Cardiac fibroblast (primary cell): ENCODE measurements at regions not wholly inside any gene's neighbourhood (a gene's known extent, or its start where the extent isn't known, plus 50 kb on each side); places are given as distances from the start of the nearest gene placed in this dataset.

Experiments
- DNase-seq, 2 donors: peaks; one replicate each; pipeline versions ENCODE4 v3.0.0 to v3.0.0-alpha.2; 2010; ENCODE audit warnings: low read depth in 2 of 2
- H3K4me3 ChIP-seq, 2 donors: replicated peaks in 1 of 2; 1 replicate in 1 of 2; 2 replicates in 1 of 2; pipeline ENCODE4 v1.5.1; 2011; ENCODE audit warnings: low read depth in 2 of 2, low read length in 2 of 2, mild to moderate bottlenecking in 2 of 2, moderate library complexity in 1 of 2
- TF ChIP-seq, protein P1 (sequence below): IDR thresholded peaks from one replicate; pipeline ENCODE4 v1.5.1; 2011; ENCODE audit warnings: low read depth, mild to moderate bottlenecking, low read length, inconsistent platforms

DNA sequence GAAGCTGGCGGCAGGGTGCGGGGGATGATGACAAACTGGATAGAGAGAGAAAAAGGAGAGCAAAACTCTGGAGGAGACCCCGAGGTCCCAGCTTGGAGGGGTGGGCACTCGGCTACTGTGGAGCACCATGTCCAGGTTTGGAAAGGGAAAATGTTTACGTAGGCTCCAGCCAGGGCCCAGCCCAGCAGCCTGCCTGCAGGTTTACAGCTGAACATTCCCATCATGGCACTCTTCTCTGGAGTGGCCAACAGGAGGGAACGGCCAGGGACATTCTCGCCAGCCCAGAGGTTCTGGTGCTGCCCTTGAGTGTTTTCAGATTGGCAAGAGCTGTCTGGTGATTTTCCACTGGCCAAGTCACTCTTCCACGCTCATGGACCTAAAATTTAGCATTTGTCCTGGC lies 262.9 kb upstream of the TCF4 start:
- no peak overlapping the region for H3K4me3 ChIP-seq
- DNase-seq, result no peak
- TF ChIP-seq, protein P1, sequence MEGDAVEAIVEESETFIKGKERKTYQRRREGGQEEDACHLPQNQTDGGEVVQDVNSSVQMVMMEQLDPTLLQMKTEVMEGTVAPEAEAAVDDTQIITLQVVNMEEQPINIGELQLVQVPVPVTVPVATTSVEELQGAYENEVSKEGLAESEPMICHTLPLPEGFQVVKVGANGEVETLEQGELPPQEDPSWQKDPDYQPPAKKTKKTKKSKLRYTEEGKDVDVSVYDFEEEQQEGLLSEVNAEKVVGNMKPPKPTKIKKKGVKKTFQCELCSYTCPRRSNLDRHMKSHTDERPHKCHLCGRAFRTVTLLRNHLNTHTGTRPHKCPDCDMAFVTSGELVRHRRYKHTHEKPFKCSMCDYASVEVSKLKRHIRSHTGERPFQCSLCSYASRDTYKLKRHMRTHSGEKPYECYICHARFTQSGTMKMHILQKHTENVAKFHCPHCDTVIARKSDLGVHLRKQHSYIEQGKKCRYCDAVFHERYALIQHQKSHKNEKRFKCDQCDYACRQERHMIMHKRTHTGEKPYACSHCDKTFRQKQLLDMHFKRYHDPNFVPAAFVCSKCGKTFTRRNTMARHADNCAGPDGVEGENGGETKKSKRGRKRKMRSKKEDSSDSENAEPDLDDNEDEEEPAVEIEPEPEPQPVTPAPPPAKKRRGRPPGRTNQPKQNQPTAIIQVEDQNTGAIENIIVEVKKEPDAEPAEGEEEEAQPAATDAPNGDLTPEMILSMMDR, result no peak

GRCh38 chr18:55849391-55849790 lies 261.4 kb upstream of the TCF4 start:
- no peak overlapping the region for H3K4me3 ChIP-seq
- TF ChIP-seq, protein P1, result no peak
- DNase-seq, result no peak

DNA sequence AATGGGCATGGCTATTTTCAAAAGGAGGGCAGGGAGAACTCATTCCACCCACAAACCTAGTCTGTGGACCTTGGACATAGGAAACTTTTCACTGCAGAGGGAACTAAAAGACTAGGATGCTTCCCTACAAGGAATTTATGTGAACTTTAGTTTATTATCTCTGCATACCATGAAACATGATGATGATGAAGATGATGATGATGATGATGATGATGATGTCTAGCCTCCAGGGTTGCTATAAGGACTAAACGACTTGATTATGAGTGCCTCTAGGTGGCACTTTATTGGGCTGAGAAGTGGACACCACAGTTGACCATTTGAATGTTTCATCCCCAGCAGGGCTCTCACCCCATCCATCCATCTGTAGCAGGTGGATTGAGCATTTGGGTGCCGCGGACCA lies 260.0 kb upstream of the TCF4 start:
- no peak for DNase-seq
- TF ChIP-seq, protein P1, result no peak
- H3K4me3 ChIP-seq, result no peak overlapping the region

- no peak overlapping the region for H3K4me3 ChIP-seq
- TF ChIP-seq, protein P1, result no peak
- DNase-seq, result no peak
Observed at GRCh38 chr18:55845221-55845620, 257.2 kb upstream of the TCF4 start.

GRCh38 chr18:55844382-55844781 lies 256.4 kb upstream of the TCF4 start:
- no peak for DNase-seq
- TF ChIP-seq, protein P1, result no peak
- H3K4me3 ChIP-seq, result no peak overlapping the region

- no peak overlapping the region for H3K4me3 ChIP-seq
- DNase-seq, result no peak
- TF ChIP-seq, protein P1, result no peak
Observed at GRCh38 chr18:55841314-55841713, 253.3 kb upstream of the TCF4 start.

DNA sequence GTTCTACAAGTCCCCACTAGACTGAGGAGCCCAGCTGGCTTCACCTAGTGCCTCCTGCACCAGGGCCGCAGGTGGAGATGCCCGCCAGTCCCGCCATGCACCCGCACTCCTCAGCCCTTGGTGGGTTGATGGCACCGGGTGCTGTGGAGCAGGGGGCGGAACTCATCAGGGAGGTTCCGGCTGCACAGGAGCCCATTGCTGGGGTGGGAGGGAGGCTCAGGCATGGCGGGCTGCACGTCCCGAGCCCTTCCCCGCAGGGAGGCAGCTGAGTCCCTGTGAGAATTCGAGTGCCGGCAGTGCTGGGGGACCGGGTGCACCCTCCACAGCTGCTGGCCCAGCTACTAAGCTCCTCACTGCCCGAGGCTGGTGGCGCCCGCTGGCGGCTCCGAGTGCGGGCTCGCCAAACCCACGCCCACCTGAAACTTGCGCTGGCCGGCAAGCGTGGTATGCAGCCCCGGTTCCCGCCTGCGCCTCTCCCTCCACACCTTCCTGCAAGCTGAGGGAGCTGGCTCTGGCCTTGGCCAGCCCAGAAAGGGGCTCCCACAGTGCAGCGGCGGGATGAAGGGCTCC lies 252.7 kb upstream of the TCF4 start:
- DNase-seq, result no peak

More for the DNA sequence above, 252.7 kb upstream of the TCF4 start:
- TF ChIP-seq, protein P1, result no peak
- H3K4me3 ChIP-seq, result no peak overlapping the region
